ENCODE measurements at regions not wholly inside any gene's neighbourhood (a gene's known extent, or its start where the extent isn't known, plus 50 kb on each side); places are given as distances from the start of the nearest gene placed in this dataset.
A peak's percentile ranks its signal among the peaks of the same experiment; 100 is the strongest.

DNA sequence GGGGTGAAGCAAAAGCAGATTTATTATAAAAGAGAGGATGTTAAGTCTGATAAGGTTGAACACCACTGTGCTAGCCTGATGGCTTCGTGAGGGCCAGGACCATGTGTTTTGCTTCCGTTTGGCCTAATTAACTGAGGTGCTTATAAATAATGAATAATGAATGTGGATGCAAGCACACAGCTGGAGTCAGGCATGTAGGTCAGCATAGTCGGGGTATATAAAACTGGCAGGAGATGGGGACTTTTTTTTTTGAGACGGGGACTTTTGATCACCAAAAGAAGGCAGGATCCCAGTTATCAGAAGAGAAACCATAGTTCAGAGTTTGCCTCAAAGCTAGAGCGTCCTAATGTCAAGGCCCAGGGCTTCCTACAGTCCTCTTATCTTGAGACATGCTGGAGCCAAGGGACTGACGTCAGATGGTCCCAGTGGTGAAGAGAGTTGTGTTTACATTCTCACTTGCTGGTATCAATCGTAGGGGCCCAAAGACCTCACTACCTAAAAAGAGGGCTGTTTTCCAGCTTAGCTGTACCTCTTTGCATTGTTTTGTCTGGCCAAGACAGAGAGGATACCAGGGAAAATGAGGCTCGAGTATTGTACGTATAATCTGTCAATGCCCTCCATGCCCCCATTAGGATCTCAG is 50.4 kb downstream of the RTL9 start:
- no peak for DNase-seq (ENCODE audit: low read depth)

- no peak for DNase-seq (ENCODE audit: low read depth)
Measured at GRCh38 chrX:110409925-110410324, 51.3 kb downstream of the RTL9 start.

GRCh38 chrX:110410603-110411002 is 52.0 kb downstream of the RTL9 start:
- no peak for DNase-seq (ENCODE audit: low read depth)

DNA sequence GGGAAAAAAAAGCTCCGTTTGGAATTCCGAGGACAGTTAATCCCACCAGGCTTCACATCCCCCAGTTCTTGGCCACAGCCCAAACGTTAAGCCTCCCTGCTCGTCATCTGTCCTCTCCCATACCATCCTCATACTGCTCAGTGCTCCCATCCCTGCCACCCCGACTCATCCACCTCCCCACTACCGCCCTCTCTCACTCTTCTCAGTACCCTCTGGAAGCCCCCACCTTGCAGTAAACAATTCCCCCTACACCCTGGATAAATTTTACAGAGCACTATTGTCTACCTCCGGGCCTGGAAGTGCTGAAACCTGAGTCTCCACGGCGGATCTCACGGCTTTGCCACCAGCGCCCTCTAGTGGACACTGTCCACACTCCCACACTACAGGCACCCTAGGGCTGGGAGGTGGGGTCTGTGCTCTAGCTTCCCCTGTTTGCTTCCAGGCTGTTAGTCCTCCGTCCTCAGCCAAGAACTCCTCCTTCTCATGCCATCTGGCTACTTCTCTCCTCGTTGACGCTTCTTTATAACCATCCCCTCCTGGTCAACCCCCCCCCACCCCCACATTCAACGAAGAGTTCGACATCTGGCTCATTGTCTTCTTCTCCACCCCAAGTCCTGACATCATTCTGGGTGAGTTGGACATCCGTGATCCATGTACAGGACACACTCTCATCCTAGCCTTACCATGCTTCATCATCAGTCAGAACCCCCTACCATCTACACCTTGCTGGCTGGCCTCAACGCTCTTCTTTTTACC is 54.5 kb downstream of the RTL9 start:
- peak; percentile 42 for DNase-seq (ENCODE audit: low read depth)

DNA sequence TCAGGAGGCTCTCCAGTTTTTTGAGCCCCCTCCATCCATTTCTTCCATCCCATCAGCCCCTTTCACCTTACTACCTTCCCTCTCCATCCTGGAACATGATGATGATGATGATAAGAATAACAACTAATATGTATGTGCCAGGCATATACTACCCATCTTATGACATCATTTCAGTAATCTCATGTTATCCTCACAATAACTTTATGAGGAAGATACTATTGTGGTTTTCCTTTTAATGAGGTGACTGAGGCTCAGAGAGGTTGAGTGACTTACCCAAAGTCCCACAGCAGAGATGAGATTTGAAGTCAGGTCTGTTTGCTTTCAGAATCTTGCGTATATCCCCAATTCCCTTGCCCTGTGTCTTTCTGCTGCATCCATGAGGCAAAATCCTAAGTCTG is 55.1 kb downstream of the RTL9 start:
- no peak for DNase-seq (ENCODE audit: low read depth)

GRCh38 chrX:110414273-110414672 is 55.6 kb downstream of the RTL9 start:
- DNase-seq (ENCODE audit: low read depth), result no peak

DNA sequence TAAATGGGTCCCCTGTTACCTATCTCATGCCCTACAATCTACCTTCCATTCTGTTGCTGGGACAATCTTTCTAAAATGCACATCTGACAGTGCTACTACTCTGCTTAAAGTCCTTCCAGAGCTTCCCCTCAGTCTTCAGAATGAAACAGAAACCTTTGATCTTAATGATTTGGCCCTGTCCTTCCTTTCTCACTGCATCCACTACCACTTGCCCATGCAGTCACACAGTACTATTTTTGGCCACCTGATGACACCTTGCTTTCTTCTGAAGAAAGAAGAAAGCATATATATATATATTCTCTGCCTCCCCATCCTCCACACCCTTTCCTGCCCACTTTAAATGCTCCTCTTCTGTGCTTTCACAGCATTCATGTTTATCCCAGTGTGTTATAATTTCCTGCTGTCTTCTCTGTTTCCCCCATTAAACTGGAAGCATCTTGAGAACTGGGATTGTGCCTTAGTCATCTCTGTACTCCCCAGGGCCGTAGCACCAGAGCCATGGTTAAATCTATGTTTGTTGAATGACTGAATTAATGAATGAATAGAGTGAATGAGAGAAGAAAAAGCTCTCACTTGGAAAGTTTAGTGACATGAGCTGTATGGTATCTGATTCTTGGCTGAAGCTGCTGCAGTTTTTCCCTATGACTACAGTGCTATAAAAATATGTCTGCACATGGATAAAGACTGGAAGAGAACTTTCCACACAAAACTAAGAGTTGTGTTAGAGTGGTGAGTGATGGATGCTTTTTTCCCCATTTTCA is 56.2 kb downstream of the RTL9 start:
- DNase-seq (ENCODE audit: low read depth), result no peak

DNA sequence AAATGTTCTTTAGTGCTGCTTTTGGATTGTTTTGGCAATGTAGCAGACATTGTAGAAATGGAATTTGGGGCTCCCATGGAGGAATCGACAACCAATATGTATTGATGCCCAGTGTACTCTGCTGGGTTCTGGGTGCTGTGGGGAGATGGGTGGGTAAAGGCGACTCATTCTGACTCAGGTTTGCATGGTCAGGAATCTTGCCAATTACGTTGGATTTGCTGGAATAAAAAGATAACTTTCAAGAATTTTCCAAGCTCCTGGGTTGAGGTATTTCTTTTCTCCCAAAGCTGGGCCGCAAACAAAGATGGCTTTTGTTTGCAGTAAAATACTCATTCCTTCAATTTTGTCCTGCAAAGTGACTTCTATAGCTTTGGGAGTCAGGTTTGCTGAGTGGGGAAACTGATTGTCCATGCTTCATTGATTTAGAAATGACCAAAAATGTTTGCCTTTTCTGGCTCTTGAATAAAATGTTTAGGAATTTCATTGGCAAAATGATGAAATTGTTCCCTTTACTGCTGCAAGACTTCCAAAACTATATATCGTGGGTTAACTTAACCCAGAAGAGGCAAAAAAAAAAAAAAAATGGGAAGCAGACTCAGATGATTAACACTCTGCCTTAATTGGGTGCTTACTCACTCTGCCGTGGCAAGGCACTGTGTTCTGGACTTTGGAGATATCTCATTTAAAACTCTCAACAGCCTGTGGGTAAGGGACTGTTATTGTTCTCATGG is 57.0 kb downstream of the RTL9 start:
- no peak for DNase-seq (ENCODE audit: low read depth)

DNA sequence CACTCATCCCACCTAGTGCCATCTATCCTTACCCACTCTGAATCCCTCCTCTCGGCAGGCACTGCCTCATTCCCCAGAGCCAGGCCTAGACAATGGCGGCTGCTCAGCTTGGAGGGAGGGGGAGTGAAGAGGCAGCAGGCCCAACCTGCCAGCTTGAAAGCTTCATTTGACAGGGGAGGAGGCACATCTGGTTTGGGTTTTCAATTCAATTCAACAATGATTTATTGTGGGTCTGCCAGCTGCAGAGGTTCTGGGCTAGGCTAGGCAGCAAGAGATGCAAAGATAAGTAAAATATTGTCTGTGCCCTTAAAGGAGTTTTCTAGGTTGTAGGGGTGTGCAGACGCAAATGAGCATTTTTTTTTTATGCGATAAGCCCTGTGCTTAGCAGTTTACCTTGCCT is 58.5 kb downstream of the RTL9 start:
- no peak for DNase-seq (ENCODE audit: low read depth)

DNA sequence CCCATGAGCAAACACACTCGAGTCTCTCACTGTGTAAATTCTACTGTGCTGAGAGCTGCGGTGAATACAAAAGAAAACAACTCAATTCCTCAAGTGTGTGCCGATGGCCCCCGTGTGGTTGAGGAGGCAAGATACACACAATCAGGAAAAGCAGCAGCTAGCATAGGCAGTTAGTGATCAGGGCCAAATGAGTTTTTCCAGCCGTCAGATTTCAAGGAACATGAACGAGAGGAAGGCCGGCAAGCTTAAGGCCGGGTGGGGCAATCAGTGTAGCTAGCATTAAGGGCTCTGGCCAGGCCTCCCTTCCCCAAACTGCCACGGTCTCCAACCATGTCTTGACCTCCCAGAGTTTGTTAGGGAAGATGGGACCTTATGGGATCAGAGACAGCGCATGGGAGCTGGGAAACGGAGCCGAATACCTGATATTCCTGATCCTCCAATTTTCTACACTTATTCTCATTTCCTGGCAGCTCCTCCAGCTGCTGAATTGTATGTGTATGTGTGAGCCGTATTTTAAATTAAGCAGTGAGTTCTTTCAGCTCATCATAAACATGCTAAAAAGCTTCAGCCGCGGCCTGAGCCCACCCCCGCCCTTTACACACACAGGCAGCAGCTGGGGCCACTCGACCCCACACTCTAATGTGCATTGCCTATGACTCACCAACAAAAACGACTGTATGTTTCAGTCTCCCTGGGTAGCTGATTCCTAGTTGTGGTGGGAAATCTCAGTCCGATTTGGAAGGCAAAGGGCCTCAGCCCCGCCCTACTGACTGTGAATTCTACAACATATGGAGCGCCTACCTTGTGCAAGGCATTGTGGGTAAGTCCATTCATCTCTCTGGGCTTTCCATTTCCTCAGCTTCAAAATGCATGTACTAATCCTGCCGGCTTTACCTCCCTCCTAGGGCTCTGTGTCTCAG is 59.9 kb downstream of the RTL9 start:
- DNase-seq (ENCODE audit: low read depth), result no peak

GRCh38 chrX:110419512-110419911 is 60.9 kb downstream of the RTL9 start:
- no peak for DNase-seq (ENCODE audit: low read depth)

- no peak for DNase-seq (ENCODE audit: low read depth)
Measured at GRCh38 chrX:110420771-110421499, 62.3 kb downstream of the RTL9 start.

DNA sequence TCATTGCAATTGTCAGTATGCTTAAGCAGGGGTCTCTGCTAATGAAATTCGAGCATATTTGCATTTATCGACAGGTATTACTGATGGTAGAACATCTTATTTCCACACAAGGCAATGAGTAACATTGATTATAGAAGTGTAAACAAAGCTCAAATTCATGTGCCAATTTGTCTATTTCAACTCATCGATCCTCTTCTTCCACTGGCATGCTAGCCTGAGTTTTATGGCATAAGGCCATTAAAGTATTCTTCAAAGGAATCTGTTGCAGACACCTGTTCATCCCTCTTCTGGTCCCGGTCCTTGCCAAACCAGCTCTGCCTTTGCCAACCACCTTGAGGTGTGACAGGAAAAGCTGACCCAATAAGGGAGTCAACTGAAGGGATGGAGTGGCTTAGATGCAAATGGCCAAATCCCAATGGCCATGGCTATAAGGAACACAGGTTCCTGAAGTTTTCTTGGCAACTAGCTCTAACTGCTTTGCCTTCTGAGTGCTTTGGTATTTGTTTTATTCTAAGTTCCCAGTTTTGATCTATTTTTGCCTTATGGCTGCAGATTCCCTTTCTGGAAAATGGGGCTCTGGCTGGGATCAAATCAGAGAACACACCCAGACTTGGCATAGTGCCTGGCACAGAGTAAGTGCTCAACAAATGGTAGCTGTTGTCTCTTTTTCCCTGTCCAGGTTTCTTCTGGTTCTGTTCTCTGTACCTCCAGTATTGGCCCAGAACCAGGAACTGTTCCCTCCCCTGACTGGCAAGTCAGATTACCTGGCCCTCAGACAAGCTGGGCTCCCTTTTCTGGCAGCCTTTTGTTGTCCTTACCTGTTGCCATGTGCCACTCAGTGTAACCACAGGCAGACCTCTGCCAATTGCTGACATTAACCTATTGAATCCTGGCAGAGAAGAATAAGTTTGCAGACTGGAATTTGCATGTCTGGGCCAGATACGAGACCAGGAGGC is 63.1 kb downstream of the RTL9 start:
- no peak for DNase-seq (ENCODE audit: low read depth)

GRCh38 chrX:110425222-110426154 is 66.8 kb downstream of the RTL9 start:
- no peak for DNase-seq (ENCODE audit: low read depth)

DNA sequence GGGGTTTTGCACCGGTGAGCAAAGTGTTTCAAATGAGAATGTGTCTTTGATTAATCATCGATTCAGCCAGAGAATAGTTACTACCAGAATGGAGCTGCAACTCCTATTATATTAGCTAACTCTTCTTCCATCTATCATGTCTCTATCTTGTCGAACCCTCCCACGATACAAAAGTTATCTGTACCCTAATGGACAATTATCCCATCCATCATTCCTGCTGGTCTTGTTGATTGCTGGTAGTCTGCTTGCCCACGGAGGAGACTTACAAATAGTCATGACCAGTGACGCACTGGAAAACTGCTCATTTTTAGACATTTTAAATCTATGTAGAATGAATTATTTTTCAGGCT is 67.5 kb downstream of the RTL9 start:
- no peak for DNase-seq (ENCODE audit: low read depth)

DNA sequence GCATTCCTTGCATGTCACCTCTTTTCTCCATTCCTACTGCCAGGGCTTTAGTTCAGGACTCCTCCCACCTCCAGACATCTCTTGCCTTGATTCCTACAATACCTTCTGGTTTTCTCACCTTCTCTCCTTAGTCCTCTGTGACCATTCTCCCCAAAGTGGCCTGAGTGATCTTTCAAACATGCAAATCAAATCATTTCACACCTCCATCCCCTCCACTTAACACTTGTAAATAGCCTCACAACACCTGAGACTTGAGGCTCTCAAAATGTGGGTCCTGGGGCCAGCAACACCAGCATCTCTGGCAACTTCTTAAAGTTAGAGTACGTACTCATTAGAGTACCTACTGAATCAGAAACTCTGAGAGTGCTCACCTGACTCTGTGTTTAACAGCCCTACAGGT is 68.4 kb downstream of the RTL9 start:
- DNase-seq (ENCODE audit: low read depth), result no peak

- no peak for DNase-seq (ENCODE audit: low read depth)
Measured at GRCh38 chrX:110428144-110428543, 69.5 kb downstream of the RTL9 start.

- no peak for DNase-seq (ENCODE audit: low read depth)
Measured at GRCh38 chrX:110430293-110431076, 71.8 kb downstream of the RTL9 start.
